Liver (tissue), 8 donors: ENCODE measurements at regions not wholly inside any gene's neighbourhood (a gene's known extent, or its start where the extent isn't known, plus 50 kb on each side); places are given as distances from the start of the nearest gene placed in this dataset.

ENCODE experiments used
- DNase-seq: peaks from one replicate; pipeline ENCODE4 v3.0.0-alpha.2; 2017; ENCODE audit warnings: low spot score
- H3K27ac ChIP-seq, 2 donors: one replicate each; pipeline ENCODE4 v1.7.0; 2013; ENCODE audit warnings: inconsistent platforms in 2 of 2, low read length in 2 of 2, control low read depth in 1 of 2, low read depth in 1 of 2, mild to moderate bottlenecking in 1 of 2
- H3K27me3 ChIP-seq, 4 donors: one replicate each; pipeline versions ENCODE4 v1.6.1 to v1.7.0; 2013; ENCODE audit warnings: low read length in 3 of 4, inconsistent platforms in 1 of 4, mild to moderate bottlenecking in 1 of 4, moderate library complexity in 1 of 4; ENCODE audit not compliant: control insufficient read depth in 4 of 4, insufficient read depth in 4 of 4
- H3K36me3 ChIP-seq, 4 donors: one replicate each; pipeline versions ENCODE4 v1.6.1 to v1.7.0; 2013; ENCODE audit warnings: low read length in 3 of 4, mild to moderate bottlenecking in 3 of 4, low read depth in 1 of 4, moderate library complexity in 1 of 4; ENCODE audit not compliant: control insufficient read depth in 4 of 4, insufficient read depth in 3 of 4
- H3K4me1 ChIP-seq, 4 donors: one replicate each; pipeline versions ENCODE4 v1.6.1 to v1.7.0; 2013; ENCODE audit warnings: low read length in 3 of 4, mild to moderate bottlenecking in 3 of 4, moderate library complexity in 1 of 4; ENCODE audit not compliant: control insufficient read depth in 4 of 4, insufficient read depth in 4 of 4
- H3K4me3 ChIP-seq, 3 donors: one replicate each; pipeline versions ENCODE4 v1.6.1 to v1.7.0; 2013; ENCODE audit warnings: low read length in 3 of 3, control low read depth in 1 of 3, low read depth in 1 of 3, mild to moderate bottlenecking in 1 of 3
- H3K9ac ChIP-seq, 2 donors: one replicate each; pipeline ENCODE4 v1.7.0; 2013; ENCODE audit warnings: low read length in 2 of 2, mild to moderate bottlenecking in 2 of 2, moderate library complexity in 2 of 2, control low read depth in 1 of 2, low read depth in 1 of 2
- H3K9me3 ChIP-seq, 4 donors: one replicate each; pipeline versions ENCODE4 v1.6.1 to v1.7.0; 2013; ENCODE audit warnings: low read length in 3 of 4; ENCODE audit not compliant: control insufficient read depth in 4 of 4
- ATF3 ChIP-seq: IDR thresholded peaks from 2 replicates; pipeline ENCODE4 v1.6.1; 2016; ENCODE audit warnings: antibody characterized with exemption
- CTCF ChIP-seq: fragments of 150-350 bp; IDR thresholded peaks from 2 replicates; pipeline ENCODE4 v1.5.1; 2017; ENCODE audit warnings: improper control_type of control experiment, low read depth, low read length; ENCODE audit not compliant: missing input control
- FOXA1 ChIP-seq: IDR thresholded peaks from 2 replicates; pipeline ENCODE4 v1.6.1; 2016; ENCODE audit warnings: antibody characterized with exemption
- HNF4A ChIP-seq, 2 donors: conservative IDR thresholded peaks; 2 replicates each; pipeline ENCODE4 v1.6.1; 2016; ENCODE audit warnings: antibody characterized with exemption in 2 of 2, mild to moderate bottlenecking in 2 of 2
- HNF4G ChIP-seq: IDR thresholded peaks from 2 replicates; pipeline ENCODE4 v1.6.1; 2016; ENCODE audit warnings: antibody characterized with exemption
- JUND ChIP-seq, 2 donors: IDR thresholded peaks; 2 replicates each; pipeline ENCODE4 v1.6.1; 2016; ENCODE audit warnings: antibody characterized with exemption in 2 of 2
- MAX ChIP-seq: IDR thresholded peaks from 2 replicates; pipeline ENCODE4 v1.6.1; 2016; ENCODE audit warnings: antibody characterized with exemption
- RAD21 ChIP-seq, 2 donors: IDR thresholded peaks; 2 replicates each; pipeline ENCODE4 v1.6.1; 2016; ENCODE audit warnings: antibody characterized with exemption in 2 of 2, mild to moderate bottlenecking in 2 of 2
- REST ChIP-seq: IDR thresholded peaks from 2 replicates; pipeline ENCODE4 v1.6.1; 2016; ENCODE audit warnings: antibody characterized with exemption, mild to moderate bottlenecking
- SP1 ChIP-seq: IDR thresholded peaks from 2 replicates; pipeline ENCODE4 v1.6.1; 2018; ENCODE audit warnings: antibody characterized with exemption, mild to moderate bottlenecking
- TAF1 ChIP-seq: conservative IDR thresholded peaks from 2 replicates; pipeline ENCODE4 v1.6.1; 2016; ENCODE audit warnings: antibody characterized with exemption, mild to moderate bottlenecking
- YY1 ChIP-seq: IDR thresholded peaks from 2 replicates; pipeline ENCODE4 v1.6.1; 2016; ENCODE audit warnings: antibody characterized with exemption, mild to moderate bottlenecking
- ZBTB33 ChIP-seq: IDR thresholded peaks from 2 replicates; pipeline ENCODE4 v1.6.1; 2016; ENCODE audit warnings: antibody characterized with exemption
- WGBS: extraction: QIAGEN DNeasy Blood & Tissue Kit; methylation state at CpG from one replicate; pipeline ENCODE4 v1.1.7; 2013; 5-methylcytosine and 5-hydroxymethylcytosine counted together
- donor health status: healthy.
- donor health status: healthy.
- donor health status: healthy.
- donor health status: healthy.
- donor health status: healthy.

GRCh38 chr3:34022147-34022546 lies 223.7 kb downstream of the PDCD6IP start:
- Histone ChIP-seq H3K9ac (no peak overlapping the region), H3K27ac (no peak overlapping the region), H3K36me3 (no peaks in the 10 kb centered on the region), H3K4me3 (no peak overlapping the region), H3K27me3 (no peaks in the 10 kb centered on the region), H3K4me1 (no peaks in the 10 kb centered on the region), H3K9me3 (no peaks in the 10 kb centered on the region)
- 89% methylated on average over 2 of the region's 2 CpGs for WGBS
- no peak for DNase-seq
- TF ChIP-seq REST (no peak), ZBTB33 (no peak), FOXA1 (no peak)

GRCh38 chr3:34024447-34025240 lies 226.2 kb downstream of the PDCD6IP start:
- H3K27me3 ChIP-seq, result no peaks in the 10 kb centered on the region
- DNase-seq, result no peak
- no peak overlapping the region for H3K9ac ChIP-seq
- 69% methylated on average over 3 of the region's 3 CpGs for WGBS
- H3K36me3 ChIP-seq, result no peaks in the 10 kb centered on the region
- no peak overlapping the region for H3K4me3 ChIP-seq
- no peaks in the 10 kb centered on the region for H3K4me1 ChIP-seq
- no peak overlapping the region for H3K27ac ChIP-seq
- no peak for TF ChIP-seq HNF4A (conservative IDR thresholded peaks at IDR 0.05)
- no peak for TF ChIP-seq JUND (IDR thresholded peaks at IDR 0.05)
- no peak for TF ChIP-seq REST
- no peak for TF ChIP-seq TAF1
- no peak for TF ChIP-seq YY1
- TF ChIP-seq HNF4G, result no peak
- TF ChIP-seq MAX, result no peak
- TF ChIP-seq RAD21 (IDR thresholded peaks at IDR 0.05), result no peak
- no peak for TF ChIP-seq ZBTB33
- no peak for TF ChIP-seq SP1
- TF ChIP-seq ATF3, result no peak
- no peak for TF ChIP-seq CTCF
- H3K9me3 ChIP-seq, result no peaks in the 10 kb centered on the region
